Middle frontal gyrus (tissue), 1 donor: ENCODE measurements at regions not wholly inside any gene's neighbourhood (a gene's known extent, or its start where the extent isn't known, plus 50 kb on each side); places are given as distances from the start of the nearest gene placed in this dataset.

Source experiments
- DNase-seq: peaks from one replicate; pipeline ENCODE4 v3.0.0-alpha.2; 2015; ENCODE audit warnings: low spot score; ENCODE audit errors: extremely low spot score

- no peak for DNase-seq
Measured at GRCh38 chr6:129778793-129779192, 68.8 kb upstream of the ARHGAP18 start.

GRCh38 chr6:129777371-129777770 lies 67.4 kb upstream of the ARHGAP18 start:
- no peak for DNase-seq

- no peak for DNase-seq
Measured at GRCh38 chr6:129776542-129777330, 66.8 kb upstream of the ARHGAP18 start.

- DNase-seq = peak; percentile 37
Measured at GRCh38 chr6:129774697-129775447, 64.9 kb upstream of the ARHGAP18 start.

- no peak for DNase-seq
Measured at GRCh38 chr6:129773304-129773703, 63.3 kb upstream of the ARHGAP18 start.

- DNase-seq = no peak
Measured at GRCh38 chr6:129771678-129772077, 61.7 kb upstream of the ARHGAP18 start.

- DNase-seq = no peak
Measured at GRCh38 chr6:129767776-129768485, 58.0 kb upstream of the ARHGAP18 start.

- no peak for DNase-seq
Measured at GRCh38 chr6:129766959-129767728, 57.2 kb upstream of the ARHGAP18 start.

- no peak for DNase-seq
Measured at GRCh38 chr6:129764761-129765407, 54.9 kb upstream of the ARHGAP18 start.

GRCh38 chr6:129759796-129760605 lies 50.0 kb upstream of the ARHGAP18 start:
- no peak for DNase-seq
